Central memory CD8-positive, alpha-beta T cell (primary cell): ENCODE measurements at regions not wholly inside any gene's neighbourhood (a gene's known extent, or its start where the extent isn't known, plus 50 kb on each side); places are given as distances from the start of the nearest gene placed in this dataset.

Source experiments
- ATAC-seq: fragments of 150-1000 bp; cut with Tn5 transposase; replicated peaks from 2 replicates; pipeline ENCODE4 v1.10.0; 2022; ENCODE audit warnings: mild to moderate bottlenecking, moderate FRiP score, moderate number of reproducible peaks; ENCODE audit not compliant: poor library complexity, severe bottlenecking; ENCODE audit errors: extremely low read depth
- DNase-seq, 2 donors: peaks; one replicate each; pipeline ENCODE4 v3.0.0; 2021; ENCODE audit warnings: low spot score in 2 of 2
- H3K27ac Mint-ChIP-seq: one replicate; pipeline ENCODE4 v1.8.0; 2022; ENCODE audit warnings: low read depth, mild to moderate bottlenecking, moderate library complexity, mixed read lengths
- H3K27me3 Mint-ChIP-seq: one replicate; pipeline ENCODE4 v1.8.0; 2022; ENCODE audit warnings: mixed read lengths
- H3K36me3 Mint-ChIP-seq: one replicate; pipeline ENCODE4 v1.8.0; 2022; ENCODE audit warnings: mild to moderate bottlenecking, moderate library complexity, mixed read lengths; ENCODE audit not compliant: insufficient read depth
- H3K4me1 Mint-ChIP-seq: one replicate; pipeline ENCODE4 v1.8.0; 2022; ENCODE audit warnings: mixed read lengths
- H3K4me3 Mint-ChIP-seq: one replicate; pipeline ENCODE4 v1.8.0; 2022; ENCODE audit warnings: mild to moderate bottlenecking, moderate library complexity, mixed read lengths
- H3K9me3 Mint-ChIP-seq: one replicate; pipeline ENCODE4 v1.8.0; 2022; ENCODE audit warnings: mixed read lengths

DNA sequence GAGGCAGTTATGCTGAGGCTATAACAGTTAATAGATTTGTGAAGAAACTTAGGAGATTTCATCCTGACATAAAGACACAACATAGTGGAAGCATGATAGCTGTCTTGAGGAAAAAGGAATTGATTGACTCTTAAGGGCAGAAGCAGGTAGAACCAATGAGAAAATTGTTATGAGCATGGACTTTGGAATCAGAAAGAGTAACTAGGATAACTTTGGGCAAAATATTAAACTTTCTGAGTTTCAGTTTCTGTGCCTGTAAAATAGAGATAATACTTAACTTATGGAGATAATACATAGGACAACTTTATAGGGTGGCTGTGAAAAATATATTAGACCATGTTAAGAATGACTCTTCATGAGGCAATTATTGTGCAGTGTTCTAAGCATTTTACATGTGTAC is 696.5 kb downstream of the CDH11 start:
- Mint-ChIP-seq H3K27ac (no peak overlapping the region), H3K36me3 (no peaks in the 10 kb centered on the region), H3K4me3 (no peak overlapping the region), H3K9me3 (peaks cover 12% of the 10 kb centered on the region), H3K4me1 (no peaks in the 10 kb centered on the region), H3K27me3 (no peaks in the 10 kb centered on the region)
- DNase-seq (no peak), ATAC-seq (no peak)

DNA sequence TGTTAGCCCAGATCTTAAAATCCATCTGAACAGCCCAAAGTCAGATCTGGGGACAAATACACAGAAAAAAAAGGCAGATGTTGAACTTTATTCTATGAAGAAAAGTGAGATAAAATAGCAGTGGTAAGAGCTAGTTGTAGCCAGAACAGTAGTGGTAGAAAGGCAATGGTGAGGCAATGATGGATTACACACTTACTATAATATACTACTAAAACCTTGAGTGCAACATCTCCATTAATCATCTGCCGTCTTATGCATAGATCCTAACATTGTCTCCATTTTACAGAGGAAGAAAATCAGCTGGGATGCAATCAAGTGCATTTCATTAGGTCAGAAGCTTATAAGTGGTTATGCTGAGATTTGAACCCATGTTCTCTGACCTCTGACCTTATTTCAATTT is 699.6 kb downstream of the CDH11 start:
- no peaks in the 10 kb centered on the region for H3K27me3 Mint-ChIP-seq
- peaks cover 24% of the 10 kb centered on the region for H3K9me3 Mint-ChIP-seq
- ATAC-seq, result no peak
- H3K4me3 Mint-ChIP-seq, result no peak overlapping the region
- no peaks in the 10 kb centered on the region for H3K36me3 Mint-ChIP-seq
- no peaks in the 10 kb centered on the region for H3K4me1 Mint-ChIP-seq
- no peak for DNase-seq
- H3K27ac Mint-ChIP-seq, result no peak overlapping the region

DNA sequence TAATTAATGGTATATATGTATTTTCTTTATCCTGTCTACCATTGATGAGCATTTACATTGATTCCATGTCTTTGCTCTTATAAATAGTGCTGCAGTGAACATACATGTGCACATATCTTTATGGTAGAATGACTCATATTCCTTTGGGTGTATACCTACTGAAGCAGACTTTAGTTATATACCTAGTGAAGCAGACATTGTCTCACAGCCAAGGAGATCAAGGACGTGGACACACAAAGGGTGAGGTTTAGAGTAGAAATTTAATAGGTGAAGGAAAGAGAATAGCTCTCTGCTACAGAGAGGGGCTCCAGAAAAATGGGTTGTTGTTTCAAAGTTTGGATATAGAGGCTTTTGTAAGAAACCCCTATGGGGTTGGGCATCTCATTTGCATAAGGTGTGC is 700.3 kb downstream of the CDH11 start:
- Mint-ChIP-seq H3K36me3 (no peaks in the 10 kb centered on the region), H3K9me3 (peaks cover 24% of the 10 kb centered on the region), H3K27ac (no peak overlapping the region), H3K27me3 (no peaks in the 10 kb centered on the region), H3K4me3 (no peak overlapping the region), H3K4me1 (no peaks in the 10 kb centered on the region)
- DNase-seq (no peak), ATAC-seq (no peak)

DNA sequence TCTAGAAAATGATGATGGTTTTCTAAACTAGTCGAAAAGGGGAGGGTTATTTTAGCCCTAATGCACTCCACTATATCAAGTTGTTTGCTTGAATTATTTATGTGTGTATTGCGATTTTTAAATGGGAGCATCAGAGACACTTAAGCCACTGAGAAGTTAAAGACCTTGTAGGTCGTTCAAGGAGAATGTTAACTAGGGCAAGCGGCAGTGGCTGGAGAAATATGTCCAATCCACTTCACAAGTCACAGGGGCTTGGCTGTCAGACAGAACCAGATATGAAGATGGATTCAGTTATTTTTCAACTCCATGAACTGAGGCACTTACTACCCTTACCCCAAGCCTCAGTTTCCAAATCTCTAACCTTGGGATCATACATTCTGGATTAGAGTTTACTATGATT is 702.0 kb downstream of the CDH11 start:
- Mint-ChIP-seq H3K27ac (no peak overlapping the region), H3K36me3 (no peaks in the 10 kb centered on the region), H3K4me1 (no peaks in the 10 kb centered on the region), H3K9me3 (peaks cover 31% of the 10 kb centered on the region), H3K4me3 (no peak overlapping the region), H3K27me3 (no peaks in the 10 kb centered on the region)
- ATAC-seq, result no peak
- DNase-seq, result no peak

DNA sequence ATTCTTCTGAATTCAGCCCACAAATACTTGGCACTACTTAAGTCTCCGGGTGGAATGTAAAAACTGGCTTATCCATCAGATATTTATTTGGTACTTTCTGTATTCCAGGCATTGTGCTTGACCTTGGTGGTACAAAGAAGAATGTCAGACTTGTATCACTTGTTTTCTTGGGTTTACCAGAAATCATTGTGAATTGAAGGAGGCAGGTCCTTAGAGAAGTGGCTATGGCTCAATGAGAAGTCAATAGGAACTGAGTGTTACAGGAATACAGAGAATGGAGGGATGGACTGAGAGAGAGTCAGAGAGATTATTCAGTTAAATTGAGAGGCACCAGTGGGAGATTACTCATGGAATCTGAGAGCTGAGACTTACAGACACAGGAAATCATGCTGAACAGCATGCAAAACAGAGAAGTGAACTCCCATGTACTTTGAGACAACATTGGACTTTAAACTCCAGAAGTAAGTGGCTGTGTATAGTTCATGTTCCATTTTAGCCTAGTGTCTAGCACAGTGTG is 704.1 kb downstream of the CDH11 start:
- Mint-ChIP-seq H3K27ac (no peak overlapping the region), H3K4me3 (no peak overlapping the region), H3K4me1 (no peaks in the 10 kb centered on the region), H3K27me3 (no peaks in the 10 kb centered on the region), H3K36me3 (no peaks in the 10 kb centered on the region), H3K9me3 (peaks cover 32% of the 10 kb centered on the region)
- DNase-seq (no peak), ATAC-seq (no peak)

DNA sequence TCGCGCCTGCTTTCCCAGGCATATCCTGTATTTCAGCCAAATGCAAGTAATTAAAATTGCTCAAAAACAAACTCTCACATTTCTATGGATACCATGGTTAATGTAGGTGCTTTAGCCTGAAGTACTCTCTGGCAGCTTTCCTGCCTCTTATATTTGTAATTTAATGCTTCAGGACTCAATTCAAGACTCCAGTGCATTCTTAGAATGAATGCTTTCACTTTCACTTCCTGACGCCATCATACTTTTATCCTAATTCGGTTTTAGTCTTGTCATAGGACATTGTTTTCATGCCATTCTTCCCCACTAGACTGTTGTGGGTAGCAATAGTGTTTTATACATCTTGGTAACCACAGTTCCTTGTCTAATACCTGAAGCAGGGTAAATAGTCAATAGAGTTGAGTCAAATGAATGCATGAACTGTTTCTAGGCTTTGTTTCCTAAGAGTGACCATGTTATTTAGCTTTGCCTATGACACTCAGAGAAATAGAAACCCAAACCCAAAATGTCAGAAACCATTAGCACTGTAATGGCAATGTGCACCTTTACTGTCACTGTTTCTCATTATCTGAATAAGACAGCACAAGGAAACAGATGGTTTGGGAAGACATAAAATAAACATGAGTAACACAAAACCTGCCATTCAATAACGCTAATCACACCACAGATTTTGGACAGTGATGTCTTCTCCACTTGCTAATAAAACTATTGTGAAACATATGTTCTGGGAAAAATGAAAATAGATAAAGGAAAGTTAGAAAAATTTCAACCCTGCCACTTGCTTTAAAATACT is 705.5 kb downstream of the CDH11 start:
- H3K36me3 Mint-ChIP-seq, result no peaks in the 10 kb centered on the region
- no peak for DNase-seq
- no peaks in the 10 kb centered on the region for H3K4me1 Mint-ChIP-seq
- no peaks in the 10 kb centered on the region for H3K27me3 Mint-ChIP-seq
- ATAC-seq, result no peak
- H3K9me3 Mint-ChIP-seq, result peaks cover 28% of the 10 kb centered on the region
- H3K4me3 Mint-ChIP-seq, result peak overlapping the region; percentile 39
- no peak overlapping the region for H3K27ac Mint-ChIP-seq

DNA sequence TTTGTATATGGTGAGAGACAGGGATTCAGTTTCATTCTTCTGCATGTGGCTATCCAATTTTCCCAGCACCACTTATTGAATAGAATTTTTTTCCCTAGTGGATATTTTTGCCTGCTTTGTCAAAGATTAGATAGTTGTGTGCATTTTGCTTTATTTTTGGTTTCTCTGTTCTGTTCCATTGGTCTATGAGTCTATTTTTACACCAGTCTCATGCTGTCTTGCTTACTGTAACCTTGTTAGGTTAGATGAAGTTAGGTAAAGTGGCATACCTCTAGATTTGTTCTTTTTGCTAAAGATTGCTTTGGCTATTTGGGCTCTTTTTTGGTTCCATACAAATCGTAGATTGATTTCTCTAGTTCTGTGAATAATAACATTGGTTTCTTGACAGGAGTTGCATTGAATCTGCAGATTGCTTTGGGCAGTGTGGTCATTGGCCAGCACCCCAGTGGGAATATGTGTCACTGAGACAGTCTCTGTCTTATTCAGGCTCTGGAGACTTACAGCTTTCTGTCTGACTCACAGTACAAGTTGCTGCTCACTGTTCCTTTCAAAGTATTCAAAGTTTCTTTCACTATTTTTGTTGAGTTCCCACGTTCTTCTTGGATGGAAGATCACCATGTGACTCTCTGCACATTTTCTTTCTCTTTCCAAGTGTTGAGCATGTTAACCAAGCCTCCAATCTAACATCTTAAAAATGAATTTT is 709.1 kb downstream of the CDH11 start:
- DNase-seq (no peak), ATAC-seq (no peak)
- no peak overlapping the region for H3K27ac Mint-ChIP-seq
- no peaks in the 10 kb centered on the region for H3K4me1 Mint-ChIP-seq
- H3K4me3 Mint-ChIP-seq, result no peak overlapping the region
- peaks cover 23% of the 10 kb centered on the region for H3K9me3 Mint-ChIP-seq
- H3K27me3 Mint-ChIP-seq, result no peaks in the 10 kb centered on the region
- no peaks in the 10 kb centered on the region for H3K36me3 Mint-ChIP-seq

DNA sequence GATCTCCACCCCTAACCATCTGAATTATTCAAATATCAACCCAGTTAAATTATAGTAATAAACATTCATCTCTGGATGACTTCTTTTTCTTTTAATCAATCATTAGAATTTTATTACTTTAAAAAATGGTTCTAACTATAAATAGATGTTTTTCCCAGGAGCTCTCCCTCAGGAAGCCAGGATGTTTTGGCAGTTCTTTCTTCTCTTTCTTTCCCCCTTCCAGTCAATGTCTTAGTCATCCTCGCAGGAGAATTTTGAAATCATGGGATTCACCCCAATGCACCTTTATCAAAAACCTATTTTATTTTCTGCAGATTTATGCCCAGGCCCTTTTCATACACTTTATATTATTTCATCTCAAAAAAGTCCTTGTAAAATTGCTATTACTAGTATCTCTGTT is 711.6 kb downstream of the CDH11 start:
- H3K4me3 Mint-ChIP-seq, result no peak overlapping the region
- H3K27ac Mint-ChIP-seq, result no peak overlapping the region
- peaks cover 24% of the 10 kb centered on the region for H3K9me3 Mint-ChIP-seq
- no peaks in the 10 kb centered on the region for H3K4me1 Mint-ChIP-seq
- H3K36me3 Mint-ChIP-seq, result no peaks in the 10 kb centered on the region
- no peaks in the 10 kb centered on the region for H3K27me3 Mint-ChIP-seq
- ATAC-seq, result no peak
- DNase-seq, result no peak

DNA sequence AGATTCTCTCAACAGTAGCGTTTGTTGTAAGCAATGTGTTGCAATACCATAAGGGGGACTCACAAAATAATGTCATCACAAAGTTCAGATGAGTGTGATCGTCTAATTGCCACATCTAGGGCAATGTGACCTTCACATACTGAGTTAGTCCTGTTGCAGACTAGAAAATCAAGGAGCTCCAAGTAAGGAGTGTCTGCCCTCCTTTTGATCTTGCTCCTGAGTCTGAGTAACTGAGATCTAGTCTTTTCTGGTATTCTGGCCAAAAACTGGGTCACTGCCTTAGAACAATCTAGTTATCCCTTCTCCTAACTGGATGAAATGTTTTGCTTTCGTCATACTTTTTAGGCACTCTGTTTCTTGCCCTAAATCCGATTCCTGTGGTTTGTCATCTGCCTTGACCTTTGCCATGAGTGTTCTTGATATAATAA is 712.1 kb downstream of the CDH11 start:
- H3K27ac Mint-ChIP-seq, result no peak overlapping the region
- no peaks in the 10 kb centered on the region for H3K4me1 Mint-ChIP-seq
- no peak overlapping the region for H3K4me3 Mint-ChIP-seq
- DNase-seq, result no peak
- H3K36me3 Mint-ChIP-seq, result no peaks in the 10 kb centered on the region
- H3K9me3 Mint-ChIP-seq, result peaks cover 21% of the 10 kb centered on the region
- no peaks in the 10 kb centered on the region for H3K27me3 Mint-ChIP-seq
- no peak for ATAC-seq

DNA sequence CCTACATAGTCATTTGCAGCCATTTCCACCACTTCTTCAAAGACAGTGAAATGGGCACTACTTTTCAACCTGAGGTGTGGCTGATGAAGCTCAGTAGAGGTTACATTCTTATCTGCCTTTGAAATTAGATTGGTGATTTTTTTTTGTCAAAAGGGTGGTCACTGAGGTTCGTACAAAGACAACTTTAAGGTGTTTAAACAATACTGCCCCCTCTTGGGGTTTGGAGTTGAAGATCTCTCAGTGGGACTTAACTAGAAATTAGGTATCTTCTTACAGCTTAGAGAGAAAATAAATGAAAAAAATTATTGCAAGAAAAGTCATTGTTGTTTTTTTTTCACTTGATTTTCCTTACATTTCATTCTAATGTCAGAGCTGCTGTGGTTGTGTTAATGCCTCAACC is 713.2 kb downstream of the CDH11 start:
- DNase-seq (no peak), ATAC-seq (no peak)
- Mint-ChIP-seq H3K27me3 (no peaks in the 10 kb centered on the region), H3K27ac (no peak overlapping the region), H3K4me1 (no peaks in the 10 kb centered on the region), H3K4me3 (no peak overlapping the region), H3K9me3 (peaks cover 17% of the 10 kb centered on the region), H3K36me3 (no peaks in the 10 kb centered on the region)

DNA sequence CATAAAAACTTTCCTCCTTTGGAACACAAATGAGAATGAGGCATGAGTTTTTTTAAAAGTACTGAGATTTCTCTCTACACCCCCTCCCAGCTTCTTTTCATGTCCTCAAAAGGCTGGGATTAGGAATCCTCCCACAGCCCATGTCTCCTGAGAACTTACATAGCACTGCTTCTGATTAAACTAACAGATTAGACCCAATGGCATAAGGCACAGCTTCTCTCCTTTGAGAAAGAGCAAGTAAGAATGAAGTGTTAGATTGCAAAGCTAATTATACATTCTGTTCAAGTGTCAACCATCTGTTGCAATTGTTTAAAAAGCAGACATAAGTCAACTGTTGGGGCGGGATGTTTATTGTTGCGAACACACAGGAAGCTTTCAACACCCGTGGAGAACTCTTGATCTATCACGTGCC is 715.1 kb downstream of the CDH11 start:
- Mint-ChIP-seq H3K27me3 (no peaks in the 10 kb centered on the region), H3K9me3 (peaks cover 20% of the 10 kb centered on the region), H3K27ac (no peak overlapping the region), H3K36me3 (no peaks in the 10 kb centered on the region), H3K4me1 (no peaks in the 10 kb centered on the region), H3K4me3 (no peak overlapping the region)
- no peak for DNase-seq
- no peak for ATAC-seq

DNA sequence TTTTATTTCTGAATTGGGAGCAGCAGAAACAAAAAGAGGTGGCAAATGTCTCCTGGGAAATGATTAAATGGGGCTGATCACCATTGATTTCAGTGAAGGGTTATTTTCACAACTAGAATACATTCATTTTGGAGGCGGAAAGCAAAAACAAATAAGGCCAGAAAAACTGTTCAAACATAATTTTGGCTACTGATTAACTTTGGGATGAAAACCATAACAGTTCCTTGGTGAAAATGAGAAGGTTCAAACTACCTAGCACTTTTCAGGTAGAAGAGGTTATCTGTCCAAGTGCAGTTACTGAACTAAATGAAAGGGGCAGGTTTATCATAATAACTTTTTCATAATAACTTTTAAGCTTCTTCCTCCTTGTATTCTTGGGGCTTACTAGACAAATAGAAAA is 718.5 kb downstream of the CDH11 start:
- ATAC-seq (no peak), DNase-seq (no peak)
- no peak overlapping the region for H3K4me3 Mint-ChIP-seq
- no peak overlapping the region for H3K27ac Mint-ChIP-seq
- no peaks in the 10 kb centered on the region for H3K4me1 Mint-ChIP-seq
- no peaks in the 10 kb centered on the region for H3K27me3 Mint-ChIP-seq
- no peaks in the 10 kb centered on the region for H3K36me3 Mint-ChIP-seq
- peaks cover 25% of the 10 kb centered on the region for H3K9me3 Mint-ChIP-seq

DNA sequence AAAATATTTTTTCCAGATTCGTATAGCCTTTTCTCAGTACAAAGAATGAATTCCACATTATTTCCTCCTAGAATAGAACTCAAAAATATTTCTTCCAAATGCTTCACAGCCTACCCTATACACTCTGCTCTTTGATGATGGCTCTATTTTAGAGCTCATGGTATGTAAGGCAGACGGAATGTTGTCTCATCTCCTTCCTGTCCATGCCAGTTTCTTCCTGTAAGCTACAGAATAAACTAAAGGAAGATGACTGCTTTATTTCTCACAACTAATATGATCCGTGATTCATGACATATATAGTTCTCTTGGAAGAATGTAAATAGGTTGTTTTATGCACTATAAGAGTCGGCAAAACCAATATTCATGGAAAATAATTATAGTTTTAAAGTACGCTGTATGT is 723.1 kb downstream of the CDH11 start:
- H3K27ac Mint-ChIP-seq, result no peak overlapping the region

More for the DNA sequence above, 723.1 kb downstream of the CDH11 start:
- ATAC-seq (no peak), DNase-seq (no peak)
- H3K36me3 Mint-ChIP-seq, result no peaks in the 10 kb centered on the region
- H3K4me1 Mint-ChIP-seq, result no peaks in the 10 kb centered on the region
- H3K4me3 Mint-ChIP-seq, result no peak overlapping the region
- peaks cover 27% of the 10 kb centered on the region for H3K9me3 Mint-ChIP-seq
- H3K27me3 Mint-ChIP-seq, result no peaks in the 10 kb centered on the region
